ENCODE measurements at regions not wholly inside any gene's neighbourhood (a gene's known extent, or its start where the extent isn't known, plus 50 kb on each side); places are given as distances from the start of the nearest gene placed in this dataset.

DNA sequence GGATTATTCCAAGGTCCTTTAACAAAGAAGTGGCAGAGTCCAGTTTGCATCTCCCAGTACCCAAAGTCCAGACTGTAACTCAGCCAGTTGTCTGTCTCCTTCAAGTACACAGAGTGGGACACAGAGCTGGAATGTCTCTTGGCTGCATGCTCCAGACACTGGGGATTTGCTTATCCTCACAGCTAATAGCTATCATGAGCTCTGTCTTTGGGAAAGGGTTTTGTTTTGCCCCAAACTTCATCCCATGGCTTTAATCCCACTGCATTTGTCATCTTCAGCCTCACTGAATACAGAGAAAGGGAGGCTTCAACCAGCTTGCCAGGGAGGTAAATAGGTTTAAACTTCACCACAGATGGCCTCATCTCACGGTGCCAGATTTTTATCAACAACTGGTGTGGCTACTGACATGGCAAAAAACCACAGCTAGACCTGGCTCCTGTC lies 412.2 kb upstream of the SLC24A2 start:
- Histone ChIP-seq H3K4me3 (no peak overlapping the region), H3K27ac (no peak overlapping the region), H3K27me3 (ENCODE audit: low read depth) (no peaks in the 10 kb centered on the region), H3K36me3 (no peaks in the 10 kb centered on the region), H3K9me3 (peaks cover 3% of the 10 kb centered on the region), H3K4me1 (no peaks in the 10 kb centered on the region)
- intact Hi-C loops (cut with DNase I): no loop called here
- ATAC-seq (no peak), DNase-seq (no peak)
- TF ChIP-seq CTCF (IDR thresholded peaks at IDR 0.05): no peak

- intact Hi-C loops (cut with DNase I): no loop called here
- no peak for TF ChIP-seq CTCF (IDR thresholded peaks at IDR 0.05)
- ATAC-seq (no peak), DNase-seq (no peak)
- no peaks in the 10 kb centered on the region for H3K36me3 ChIP-seq
- H3K9me3 ChIP-seq: peaks cover 8% of the 10 kb centered on the region
- H3K27me3 ChIP-seq (ENCODE audit: low read depth): no peaks in the 10 kb centered on the region
- H3K27ac ChIP-seq: no peak overlapping the region
- H3K4me1 ChIP-seq: no peaks in the 10 kb centered on the region
- no peak overlapping the region for H3K4me3 ChIP-seq
Observed at GRCh38 chr9:20200581-20200980, 411.7 kb upstream of the SLC24A2 start.

DNA sequence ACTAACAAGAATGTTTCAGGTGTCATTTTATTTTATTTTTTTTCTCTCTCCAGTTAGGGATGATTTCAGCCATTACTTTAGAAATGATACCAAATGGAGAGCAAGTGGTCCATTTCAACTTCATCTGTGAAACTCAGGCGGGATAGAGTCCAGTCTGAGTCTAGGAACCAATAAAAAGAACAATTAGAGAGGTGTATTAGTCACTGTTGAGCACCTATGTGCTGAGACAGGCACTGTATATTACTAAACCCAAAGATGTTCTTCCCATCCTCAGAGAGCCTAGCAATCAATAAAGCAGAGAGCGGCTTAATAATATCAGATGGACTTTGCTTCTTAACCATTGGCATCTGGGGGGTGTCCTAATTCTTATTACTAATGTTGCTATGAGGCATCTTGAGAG lies 410.3 kb upstream of the SLC24A2 start:
- no peak for DNase-seq
- no peak for TF ChIP-seq CTCF (IDR thresholded peaks at IDR 0.05)
- no peak for ATAC-seq
- no peaks in the 10 kb centered on the region for H3K4me1 ChIP-seq
- intact Hi-C loops (cut with DNase I): no loop called here
- no peaks in the 10 kb centered on the region for H3K36me3 ChIP-seq
- H3K4me3 ChIP-seq: no peak overlapping the region
- H3K27ac ChIP-seq: no peak overlapping the region
- no peaks in the 10 kb centered on the region for H3K27me3 ChIP-seq (ENCODE audit: low read depth)
- H3K9me3 ChIP-seq: peaks cover 8% of the 10 kb centered on the region

DNA sequence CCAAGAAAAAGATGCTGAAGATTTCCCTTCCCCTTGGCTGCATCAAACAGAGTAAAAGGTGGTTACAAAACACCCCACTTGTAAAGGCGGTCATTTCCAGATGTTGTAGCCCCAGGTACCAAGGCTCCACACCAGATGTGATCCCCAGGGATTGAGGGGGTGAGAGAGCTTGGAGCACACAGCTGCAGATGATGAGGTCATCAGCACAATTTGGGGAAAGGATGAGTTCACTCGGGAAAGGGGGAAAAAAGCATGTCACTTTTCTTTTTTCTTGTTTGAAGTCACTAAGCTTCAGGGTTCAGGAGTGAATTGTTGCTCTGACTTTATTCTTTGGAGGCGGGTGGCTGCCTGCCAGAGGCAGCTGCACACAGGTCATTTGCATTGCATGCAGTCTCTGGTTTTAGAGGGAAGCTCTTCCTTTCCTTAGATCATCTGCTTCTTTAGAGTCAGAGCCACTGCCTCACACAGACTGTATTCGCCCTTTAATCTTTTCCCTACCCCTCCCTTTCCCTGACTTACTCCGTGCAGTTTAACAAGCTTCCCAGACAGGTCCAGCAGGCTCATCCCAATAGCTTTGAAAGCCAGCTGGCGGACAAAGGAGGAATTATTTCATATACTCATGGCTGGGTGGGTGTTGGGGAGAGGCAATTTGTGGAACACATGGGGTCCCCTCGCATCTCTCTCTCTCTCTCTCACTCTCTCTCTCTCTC lies 409.3 kb upstream of the SLC24A2 start:
- no peak for TF ChIP-seq CTCF (IDR thresholded peaks at IDR 0.05)
- intact Hi-C loops (cut with DNase I): no loop called here
- Histone ChIP-seq H3K27ac (no peak overlapping the region), H3K9me3 (peaks cover 8% of the 10 kb centered on the region), H3K4me3 (no peak overlapping the region), H3K4me1 (no peaks in the 10 kb centered on the region), H3K36me3 (no peaks in the 10 kb centered on the region), H3K27me3 (ENCODE audit: low read depth) (no peaks in the 10 kb centered on the region)
- no peak for DNase-seq
- no peak for ATAC-seq

DNA sequence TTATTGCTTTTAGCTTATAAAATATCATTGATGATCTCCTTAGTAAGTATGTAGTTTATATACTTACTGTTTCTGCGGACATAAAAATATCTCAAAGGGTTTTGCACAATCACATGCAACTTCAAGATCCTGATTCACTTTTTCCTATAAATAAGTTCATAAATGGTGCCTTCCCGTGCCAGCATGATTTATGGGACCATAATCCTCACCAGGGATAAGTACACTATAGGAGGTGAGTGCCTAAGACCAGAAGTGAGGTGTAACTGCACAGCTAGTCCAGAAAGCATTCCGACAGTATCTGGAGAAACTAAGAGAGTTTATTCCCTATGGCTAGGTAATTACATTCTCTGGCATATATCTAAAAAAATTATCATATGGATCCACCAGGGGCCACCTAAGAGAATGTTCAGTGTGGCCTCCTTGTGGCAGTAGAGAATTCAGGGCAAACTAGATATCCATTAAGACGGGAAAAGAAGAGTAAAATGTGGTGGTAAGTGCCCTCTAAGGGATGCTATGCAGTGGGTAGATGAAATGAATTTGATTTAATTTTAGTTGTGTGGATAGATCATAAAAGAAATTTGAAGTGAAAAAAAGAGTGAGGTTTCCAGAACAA lies 402.5 kb upstream of the SLC24A2 start:
- ATAC-seq: no peak

More for the DNA sequence above, 402.5 kb upstream of the SLC24A2 start:
- Histone ChIP-seq H3K9me3 (peaks cover 8% of the 10 kb centered on the region), H3K27me3 (ENCODE audit: low read depth) (no peaks in the 10 kb centered on the region), H3K4me1 (no peaks in the 10 kb centered on the region), H3K36me3 (no peaks in the 10 kb centered on the region), H3K27ac (no peak overlapping the region), H3K4me3 (no peak overlapping the region)
- no peak for TF ChIP-seq CTCF (IDR thresholded peaks at IDR 0.05)
- intact Hi-C loops (cut with DNase I): no loop called here
- no peak for DNase-seq
